ENCODE measurements at regions not wholly inside any gene's neighbourhood (a gene's known extent, or its start where the extent isn't known, plus 50 kb on each side); places are given as distances from the start of the nearest gene placed in this dataset.
"Not testable (repeated sequence)": the region's sequence is repeated elsewhere in the genome, so short reads cannot be mapped to it uniquely, and the experiment has no call there.

- no peak for TF ChIP-seq CTCF (IDR thresholded peaks at IDR 0.05; ENCODE audit: insufficient read depth, low read depth, low read length, missing control alignments)
- H3K4me3 ChIP-seq (ENCODE audit: low read length), result no peak overlapping the region
- DNase-seq (ENCODE audit: low read depth), result peak; percentile 63
Observed at GRCh38 chr14:52124791-52125684, 56.2 kb upstream of the NID2 start.

GRCh38 chr14:52122163-52122562 lies 53.3 kb upstream of the NID2 start:
- DNase-seq (ENCODE audit: low read depth); H3K4me3 ChIP-seq (ENCODE audit: low read length): not testable (repeated sequence)

- no peak for DNase-seq (ENCODE audit: low read depth)
- no peak for TF ChIP-seq CTCF (IDR thresholded peaks at IDR 0.05; ENCODE audit: insufficient read depth, low read depth, low read length, missing control alignments)
- no peak overlapping the region for H3K4me3 ChIP-seq (ENCODE audit: low read length)
Observed at GRCh38 chr14:52121441-52121840, 52.6 kb upstream of the NID2 start.

- DNase-seq (ENCODE audit: low read depth), result no peak
- H3K4me3 ChIP-seq (ENCODE audit: low read length), result no peak overlapping the region
- TF ChIP-seq CTCF (IDR thresholded peaks at IDR 0.05; ENCODE audit: insufficient read depth, low read depth, low read length, missing control alignments), result no peak
Observed at GRCh38 chr14:52119030-52119429, 50.2 kb upstream of the NID2 start.
